Omental fat pad (tissue), 3 donors: ENCODE measurements at regions not wholly inside any gene's neighbourhood (a gene's known extent, or its start where the extent isn't known, plus 50 kb on each side); places are given as distances from the start of the nearest gene placed in this dataset.
"Not testable (repeated sequence)": the region's sequence is repeated elsewhere in the genome, so short reads cannot be mapped to it uniquely, and the experiment has no call there.

Source experiments
- ATAC-seq: fragments of 150-250 bp; one replicate; pipeline ENCODE4 v1.9.1; 2016; ENCODE audit warnings: mild to moderate bottlenecking, moderate library complexity; ENCODE audit not compliant: low FRiP score
- DNase-seq: peaks from one replicate; pipeline ENCODE4 v3.0.0-alpha.2; 2019; ENCODE audit warnings: low spot score
- TF ChIP-seq, protein P1 (sequence below), 3 donors: fragments of 450-650 bp; IDR thresholded peaks; one replicate each; pipeline ENCODE4 v1.5.1; 2016 to 2017; ENCODE audit warnings: antibody characterized with exemption in 3 of 3, mild to moderate bottlenecking in 3 of 3, moderate library complexity in 2 of 3

DNA sequence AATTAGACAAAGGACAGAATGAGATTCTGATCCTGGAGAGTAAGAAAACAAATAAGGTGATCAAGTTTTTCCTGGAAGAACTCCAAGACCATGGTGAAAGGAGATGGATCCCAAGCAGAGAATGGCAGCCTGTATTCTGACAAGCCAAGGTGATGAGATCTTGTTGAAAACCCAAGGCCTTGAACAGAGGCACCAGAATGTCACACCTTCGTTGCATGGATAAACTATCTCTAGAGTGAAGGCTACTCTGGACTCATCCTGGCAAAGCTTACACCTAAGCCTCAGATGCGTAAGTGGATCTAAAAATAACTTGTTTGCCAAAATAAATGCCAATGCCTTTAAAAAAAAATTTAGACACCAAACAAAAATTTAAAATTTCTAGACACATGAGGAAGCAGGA is 605.9 kb downstream of the ETNK1 start:
- DNase-seq (no peak), ATAC-seq (no peak)
- TF ChIP-seq, protein P1, sequence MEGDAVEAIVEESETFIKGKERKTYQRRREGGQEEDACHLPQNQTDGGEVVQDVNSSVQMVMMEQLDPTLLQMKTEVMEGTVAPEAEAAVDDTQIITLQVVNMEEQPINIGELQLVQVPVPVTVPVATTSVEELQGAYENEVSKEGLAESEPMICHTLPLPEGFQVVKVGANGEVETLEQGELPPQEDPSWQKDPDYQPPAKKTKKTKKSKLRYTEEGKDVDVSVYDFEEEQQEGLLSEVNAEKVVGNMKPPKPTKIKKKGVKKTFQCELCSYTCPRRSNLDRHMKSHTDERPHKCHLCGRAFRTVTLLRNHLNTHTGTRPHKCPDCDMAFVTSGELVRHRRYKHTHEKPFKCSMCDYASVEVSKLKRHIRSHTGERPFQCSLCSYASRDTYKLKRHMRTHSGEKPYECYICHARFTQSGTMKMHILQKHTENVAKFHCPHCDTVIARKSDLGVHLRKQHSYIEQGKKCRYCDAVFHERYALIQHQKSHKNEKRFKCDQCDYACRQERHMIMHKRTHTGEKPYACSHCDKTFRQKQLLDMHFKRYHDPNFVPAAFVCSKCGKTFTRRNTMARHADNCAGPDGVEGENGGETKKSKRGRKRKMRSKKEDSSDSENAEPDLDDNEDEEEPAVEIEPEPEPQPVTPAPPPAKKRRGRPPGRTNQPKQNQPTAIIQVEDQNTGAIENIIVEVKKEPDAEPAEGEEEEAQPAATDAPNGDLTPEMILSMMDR (IDR thresholded peaks at IDR 0.05): no peak

GRCh38 chr12:23236066-23236780 is 611.3 kb downstream of the ETNK1 start:
- TF ChIP-seq, protein P1 (IDR thresholded peaks at IDR 0.05): no peak
- DNase-seq: no peak
- ATAC-seq: no peak

DNA sequence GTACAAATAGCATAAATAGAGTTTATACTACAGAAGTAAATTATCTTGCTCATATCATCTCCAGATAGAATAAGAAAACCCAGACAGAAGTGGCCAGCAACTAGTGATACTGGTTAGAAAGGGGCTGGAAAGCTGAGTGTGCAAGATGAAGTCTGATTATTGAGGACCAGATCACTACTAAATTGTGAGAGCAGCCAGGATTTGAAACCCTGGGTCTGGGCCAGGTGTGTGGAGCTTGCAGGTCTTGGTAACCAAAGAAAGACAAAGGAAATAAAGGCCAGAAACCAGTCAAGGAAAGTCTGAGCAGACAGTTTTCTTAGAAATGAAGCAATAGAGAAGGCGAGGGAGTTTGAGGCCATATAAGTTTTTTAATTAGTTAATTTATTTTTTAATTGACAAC is 611.8 kb downstream of the ETNK1 start:
- no peak for ATAC-seq
- DNase-seq: no peak
- TF ChIP-seq, protein P1 (IDR thresholded peaks at IDR 0.05): no peak

DNA sequence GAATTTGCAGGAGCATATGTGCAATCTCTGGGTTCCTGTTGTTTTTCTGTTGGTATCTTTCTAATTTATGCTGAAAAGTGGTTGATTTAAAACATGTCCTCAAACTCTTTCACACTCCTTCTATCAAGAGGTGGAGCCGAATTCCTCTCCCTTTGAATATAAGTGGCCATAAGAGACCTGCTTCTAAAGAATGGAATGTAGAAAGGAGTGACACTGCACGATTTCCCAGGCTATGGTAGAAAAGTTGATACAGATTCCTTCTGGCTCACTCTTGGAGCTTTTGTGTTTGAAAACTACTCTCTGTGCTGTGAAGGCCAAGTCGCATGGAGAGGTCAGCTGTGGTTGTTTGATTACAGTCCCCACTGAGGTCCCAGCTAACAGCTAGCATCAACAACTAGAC is 613.2 kb downstream of the ETNK1 start:
- no peak for DNase-seq
- ATAC-seq: no peak
- TF ChIP-seq, protein P1 (IDR thresholded peaks at IDR 0.05): no peak

DNA sequence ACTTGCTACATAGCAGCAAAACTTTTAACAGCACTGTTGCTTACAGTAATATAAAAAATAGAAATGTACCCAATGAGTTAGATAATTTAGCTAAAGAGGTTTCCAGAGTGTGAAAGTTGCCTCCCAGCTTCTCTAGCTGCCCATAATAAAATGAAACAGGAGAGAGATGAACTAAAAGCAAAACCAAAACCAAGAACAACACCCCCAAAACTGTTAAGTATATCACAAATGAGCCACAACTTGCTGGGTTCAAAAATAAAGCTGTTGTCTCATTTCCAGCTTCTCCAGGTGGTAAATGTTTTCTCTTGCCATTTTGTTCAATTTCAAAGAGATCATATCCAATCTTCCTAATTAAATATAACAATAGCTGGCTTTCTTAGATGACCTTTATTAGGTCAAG is 614.0 kb downstream of the ETNK1 start:
- ATAC-seq: no peak

DNA sequence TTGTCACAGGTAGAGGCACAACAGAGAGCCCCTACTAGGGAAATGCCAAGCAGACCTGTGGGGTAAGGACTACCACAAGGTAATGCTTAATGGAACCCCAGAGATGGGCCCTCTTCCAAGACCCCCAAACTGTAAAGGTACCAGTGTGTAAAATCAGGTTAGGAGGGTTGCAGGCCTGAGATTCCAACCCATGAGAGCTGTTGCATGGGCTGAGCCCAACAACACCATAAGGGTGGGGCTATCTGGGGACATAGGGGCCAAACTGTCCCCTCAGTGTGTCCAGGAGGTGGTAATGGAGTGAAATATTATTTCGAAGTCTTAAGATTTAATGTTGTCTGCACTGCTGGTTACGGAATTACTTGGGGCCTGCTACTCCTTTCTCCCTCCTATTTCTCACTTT is 620.2 kb downstream of the ETNK1 start:
- TF ChIP-seq, protein P1 (IDR thresholded peaks at IDR 0.05): no peak
- DNase-seq: no peak
- ATAC-seq: no peak

More for the DNA sequence above, 614.0 kb downstream of the ETNK1 start:
- TF ChIP-seq, protein P1 (IDR thresholded peaks at IDR 0.05): no peak
- no peak for DNase-seq

DNA sequence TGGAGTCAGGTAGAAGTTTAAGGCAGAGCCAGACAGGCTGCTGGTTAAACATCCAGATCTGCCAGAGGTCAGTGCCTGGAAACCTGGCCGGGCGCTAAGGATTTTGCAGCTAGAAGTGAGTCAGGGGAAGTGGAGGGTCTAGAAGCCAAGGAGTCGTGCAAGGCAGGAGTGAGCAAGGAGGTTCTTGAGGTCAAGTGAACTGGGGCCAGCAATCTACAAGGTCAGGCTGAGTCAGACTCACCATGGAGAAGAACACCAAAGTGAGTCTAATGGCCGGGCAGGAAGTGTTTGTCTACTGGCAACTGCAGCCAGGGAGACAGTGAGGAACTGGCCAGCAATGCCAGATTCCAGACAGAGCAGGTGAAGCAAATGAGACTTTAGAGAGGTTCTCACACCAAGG is 628.2 kb downstream of the ETNK1 start:
- DNase-seq (no peak), ATAC-seq (no peak)
- TF ChIP-seq, protein P1 (IDR thresholded peaks at IDR 0.05): no peak

- not testable (repeated sequence) for ATAC-seq, DNase-seq
Observed at GRCh38 chr12:23253910-23254309, 628.9 kb downstream of the ETNK1 start.
